GM12878 (cell line): ENCODE measurements at regions not wholly inside any gene's neighbourhood (a gene's known extent, or its start where the extent isn't known, plus 50 kb on each side); places are given as distances from the start of the nearest gene placed in this dataset.

Source experiments
- ATAC-seq: fragments of 200-7000 bp; cut with Tn5 transposase; 3 replicates; pipeline ENCODE4 v1.9.1; 2020; ENCODE audit warnings: mild to moderate bottlenecking, moderate library complexity
- BruUV-seq: library from RNA; stranded (reverse); fragments of 400-500 nt; replicated peaks from 2 replicates; lab custom pipeline; 2021; lab: Mats Ljungman, UMichigan
- CTCF ChIA-PET: fragments of 300-600 bp; sonication (Branson Sonifier 250); formaldehyde crosslinking; extraction: SDS; loops from one replicate; lab custom pipeline; 2021; ENCODE audit warnings: inconsistent platforms; lab: Yijun Ruan, JAX
- POLR2A ChIA-PET: fragments of 350-600 bp; formaldehyde crosslinking; extraction: SDS; loops from one replicate; lab custom pipeline; 2021; ENCODE audit warnings: inconsistent platforms; lab: Charles Lee
- RAD21 ChIA-PET: fragments of 300-600 bp; sonication (Branson Sonifier 250); formaldehyde crosslinking; loops from one replicate; lab custom pipeline; 2023; ENCODE audit warnings: antibody characterized with exemption; ENCODE audit not compliant: unreplicated experiment; lab: Charles Lee
- SMC1A ChIA-PET: fragments of 300-600 bp; sonication (Branson Sonifier 250); formaldehyde crosslinking; loops from one replicate; lab custom pipeline; 2023; ENCODE audit not compliant: unreplicated experiment, uncharacterized antibody; lab: Charles Lee
- DNase-seq: peaks from one replicate; pipeline ENCODE4 v3.0.0-alpha.2; 2011; ENCODE audit warnings: low read depth, low spot score
- FAIRE-seq: peaks from 3 replicates; lab custom pipeline; 2011; peaks lifted over from hg19 to GRCh38; lab: Jason Lieb, UNC
- H2AFZ ChIP-seq: 2 replicates; pipeline ENCODE4 v1.6.0; 2011; ENCODE audit warnings: low read depth, low read length, control low read depth; ENCODE audit not compliant: control insufficient read depth
- H3K27ac ChIP-seq: 2 replicates; pipeline ENCODE4 v1.5.1; 2011; ENCODE audit warnings: control low read depth; ENCODE audit not compliant: control insufficient read depth, insufficient read depth
- H3K27me3 ChIP-seq, 2 experiments: replicated peaks in 1 of 2; 2 replicates each; pipeline versions ENCODE4 v1.6.0 to v1.6.1; 2011; ENCODE audit warnings: low read length in 1 of 2; ENCODE audit not compliant: control insufficient read depth in 2 of 2, insufficient read depth in 2 of 2
- H3K36me3 ChIP-seq, 2 experiments: 2 replicates each; pipeline ENCODE4 v1.5.1; 2011; ENCODE audit warnings: low read length in 1 of 2; ENCODE audit not compliant: control insufficient read depth in 2 of 2, insufficient read depth in 2 of 2
- H3K4me1 ChIP-seq: 2 replicates; pipeline ENCODE4 v1.6.1; 2011; ENCODE audit warnings: mild to moderate bottlenecking, low read length, moderate library complexity, mixed read lengths; ENCODE audit not compliant: control insufficient read depth, insufficient read depth
- H3K4me2 ChIP-seq: 2 replicates; pipeline ENCODE4 v1.6.0; 2011; ENCODE audit warnings: control low read depth; ENCODE audit not compliant: control insufficient read depth, insufficient read depth
- H3K4me3 ChIP-seq: fragments of 200-600 bp; sonication (generic); 2 replicates; pipeline ENCODE4 v1.5.1; 2016
- H3K79me2 ChIP-seq: 2 replicates; pipeline ENCODE4 v1.6.0; 2011; ENCODE audit warnings: low read length; ENCODE audit not compliant: control insufficient read depth, insufficient read depth
- H3K9ac ChIP-seq: 2 replicates; pipeline ENCODE4 v1.8.0; 2011; ENCODE audit warnings: low read length, control low read depth, mixed read lengths; ENCODE audit not compliant: control insufficient read depth, insufficient read depth
- H3K9me3 ChIP-seq: replicated peaks from 3 replicates; pipeline ENCODE4 v1.5.1; 2011; ENCODE audit warnings: mild to moderate bottlenecking, low read length; ENCODE audit not compliant: control insufficient read depth, insufficient read depth
- H4K20me1 ChIP-seq: 2 replicates; pipeline ENCODE4 v1.6.0; 2011; ENCODE audit not compliant: control insufficient read depth, insufficient read depth
- BCL11A ChIP-seq: IDR thresholded peaks from 2 replicates; pipeline ENCODE4 v1.6.1; 2011; ENCODE audit warnings: low read depth, low read length
- BRCA1 ChIP-seq: IDR thresholded peaks from 2 replicates; pipeline ENCODE4 v1.6.1; 2011; ENCODE audit warnings: low read depth, low read length, improper control_type of control experiment
- EP300 ChIP-seq, 2 experiments: fragments of 150-350 bp in 1 of 2; IDR thresholded peaks; 2 replicates each; pipeline ENCODE4 v1.6.1; 2011 to 2012; ENCODE audit warnings: low read depth in 2 of 2, low read length in 2 of 2, borderline replicate concordance in 1 of 2, improper control_type of control experiment in 1 of 2, inconsistent platforms in 1 of 2; ENCODE audit not compliant: control insufficient read depth in 1 of 2
- JUND ChIP-seq: IDR thresholded peaks from 2 replicates; pipeline ENCODE4 v1.6.1; 2012; ENCODE audit warnings: low read depth, mild to moderate bottlenecking, low read length, improper control_type of control experiment, moderate library complexity
- NFIC ChIP-seq: IDR thresholded peaks from 2 replicates; pipeline ENCODE4 v1.6.1; 2012; ENCODE audit warnings: low read depth, mild to moderate bottlenecking, inconsistent platforms, low read length, moderate library complexity
- NR2C1 ChIP-seq: fragments of 450-650 bp; IDR thresholded peaks from 2 replicates; pipeline ENCODE4 v1.6.1; 2017; ENCODE audit warnings: antibody characterized with exemption, mild to moderate bottlenecking, moderate library complexity
- PAX5 ChIP-seq: IDR thresholded peaks from 2 replicates; pipeline ENCODE4 v1.6.1; 2011; ENCODE audit warnings: low read depth, low read length, borderline replicate concordance
- POLR2A ChIP-seq: IDR thresholded peaks from 2 replicates; pipeline ENCODE4 v1.6.1; 2011; ENCODE audit warnings: low read depth, mild to moderate bottlenecking, low read length
- POLR2AphosphoS2 ChIP-seq: IDR thresholded peaks from 2 replicates; pipeline ENCODE4 v1.6.1; 2011; ENCODE audit warnings: low read depth, mild to moderate bottlenecking, low read length, improper control_type of control experiment, moderate library complexity
- RELB ChIP-seq: fragments of 450-650 bp; IDR thresholded peaks from 2 replicates; pipeline ENCODE4 v1.6.1; 2017; ENCODE audit warnings: low read depth, mild to moderate bottlenecking, moderate library complexity
- SRF ChIP-seq, 2 experiments: IDR thresholded peaks; 2 replicates each; pipeline ENCODE4 v1.6.1; 2011; ENCODE audit warnings: low read depth in 2 of 2, low read length in 2 of 2, mild to moderate bottlenecking in 1 of 2, moderate library complexity in 1 of 2
- TAF1 ChIP-seq: IDR thresholded peaks from 2 replicates; pipeline ENCODE4 v1.6.1; 2011; ENCODE audit warnings: mild to moderate bottlenecking, low read depth, low read length, borderline replicate concordance
- ZNF207 ChIP-seq: fragments of 450-650 bp; IDR thresholded peaks from 2 replicates; pipeline ENCODE4 v1.6.1; 2014; ENCODE audit warnings: antibody characterized with exemption, mild to moderate bottlenecking, borderline replicate concordance
- ZZZ3 ChIP-seq: IDR thresholded peaks from 2 replicates; pipeline ENCODE4 v1.6.1; 2011; ENCODE audit warnings: low read depth; ENCODE audit not compliant: control insufficient read depth, insufficient read length
- WGBS: methylation state at CpG from one replicate; pipeline ENCODE4 v1.1.6; 2016; ENCODE audit warnings: low lambda C conversion rate; ENCODE audit not compliant: insufficient replicate concordance, insufficient coverage; ENCODE audit errors: missing lambda C conversion rate; 5-methylcytosine and 5-hydroxymethylcytosine counted together
- in situ Hi-C: fragments of 300-500 bp; cut with MboI; formaldehyde crosslinking; loops from 9 replicates; pipeline ENCODE4 v1.14.3; 2018; ENCODE audit warnings: mixed read lengths
- intact Hi-C: fragments of 100-400 bp; cut with micrococcal nuclease; formaldehyde crosslinking; loops from one replicate; pipeline ENCODE4 v1.14.2; 2022; ENCODE audit not compliant: unreplicated experiment
- TF ChIP-seq, protein P1 (sequence below): IDR thresholded peaks from 2 replicates; pipeline ENCODE4 v1.6.1; 2011; ENCODE audit warnings: low read depth, mild to moderate bottlenecking, low read length, moderate library complexity, borderline replicate concordance; ENCODE audit errors: extremely low read depth

DNA sequence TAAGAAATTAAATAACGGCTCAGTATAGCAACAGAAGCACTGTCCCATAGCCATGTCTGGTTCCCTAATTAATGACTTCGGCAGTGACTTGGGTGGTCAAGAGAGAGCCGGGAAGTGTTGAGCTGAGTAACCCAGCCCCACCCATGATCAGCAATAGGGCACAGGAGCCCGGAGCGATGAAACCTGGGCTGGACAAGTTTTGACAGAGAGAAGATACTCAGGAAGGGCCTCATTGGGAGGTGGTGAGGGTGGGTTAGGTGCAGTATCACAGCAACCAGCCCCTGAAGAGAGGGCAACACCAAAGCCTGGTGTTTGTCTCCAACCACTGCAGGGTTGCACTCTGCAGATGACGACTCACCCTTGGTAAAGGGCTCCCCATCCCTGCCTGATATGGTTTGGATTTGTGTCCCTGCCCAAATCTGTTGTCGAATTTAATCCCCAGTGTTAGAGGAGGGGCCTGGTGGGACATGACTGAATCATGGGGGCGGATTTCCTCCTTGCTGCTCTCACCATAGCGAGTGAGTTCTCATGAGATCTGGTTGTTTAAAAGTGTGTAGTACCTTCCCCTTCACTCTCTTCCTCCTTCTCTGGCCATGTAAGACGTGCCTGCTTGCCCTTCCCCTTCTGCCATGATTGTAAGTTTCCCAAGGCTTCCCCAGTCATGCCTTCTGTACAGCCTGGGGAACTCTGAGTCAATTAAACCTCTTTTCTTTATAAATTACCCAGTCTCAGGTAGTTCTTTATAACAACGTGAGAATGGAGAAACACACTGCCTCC lies 124.9 kb upstream of the MED13L start (continued):
- no peak for TF ChIP-seq SRF (IDR thresholded peaks at IDR 0.05; ENCODE audit: low read depth in 2 of 2, low read length in 2 of 2)
- TF ChIP-seq ZNF207 = no peak
- no peak for TF ChIP-seq NFIC
- TF ChIP-seq, protein P1, sequence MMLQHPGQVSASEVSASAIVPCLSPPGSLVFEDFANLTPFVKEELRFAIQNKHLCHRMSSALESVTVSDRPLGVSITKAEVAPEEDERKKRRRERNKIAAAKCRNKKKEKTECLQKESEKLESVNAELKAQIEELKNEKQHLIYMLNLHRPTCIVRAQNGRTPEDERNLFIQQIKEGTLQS = no peak
- TF ChIP-seq EP300 (IDR thresholded peaks at IDR 0.05; ENCODE audit: borderline replicate concordance in 1 of 2, control insufficient read depth in 1 of 2, low read depth in 2 of 2, low read length in 2 of 2) = no peak
- TF ChIP-seq BRCA1 = no peak
- TF ChIP-seq POLR2A = no peak
- TF ChIP-seq PAX5 = no peak
- no peak for TF ChIP-seq ZZZ3
- no peak for TF ChIP-seq POLR2AphosphoS2
- no peak for TF ChIP-seq NR2C1

DNA sequence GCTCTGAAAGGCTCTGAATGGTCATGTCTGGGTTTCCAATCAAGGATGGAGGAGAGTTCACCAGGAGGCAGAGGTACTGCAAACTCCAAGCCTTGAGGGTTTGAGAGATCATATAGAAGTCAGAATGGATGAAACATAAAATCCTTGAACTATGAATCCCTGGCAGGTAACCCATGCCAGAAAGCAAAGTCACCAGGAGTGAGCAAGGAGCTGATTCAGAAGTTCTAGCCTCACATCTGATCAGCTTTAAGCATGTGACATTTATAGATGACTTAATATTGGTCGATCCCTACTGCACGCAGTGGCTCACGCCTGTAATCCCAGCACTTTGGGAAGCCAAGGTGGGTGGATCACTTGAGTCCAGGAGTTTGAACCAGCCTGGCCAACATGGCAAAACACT lies 126.1 kb upstream of the MED13L start:
- no peaks in the 10 kb centered on the region for H3K79me2 ChIP-seq
- H2AFZ ChIP-seq = no peak overlapping the region
- WGBS = 89% methylated on average over 3 of the region's 3 CpGs
- H3K36me3 ChIP-seq = no peaks in the 10 kb centered on the region
- POLR2A ChIA-PET = no interaction called here
- no peak overlapping the region for H3K4me3 ChIP-seq
- BruUV-seq = no TSS peak
- no peak overlapping the region for H3K4me2 ChIP-seq
- ATAC-seq = no peak
- no peak for TF ChIP-seq JUND
- no peak for TF ChIP-seq TAF1
- TF ChIP-seq BCL11A = no peak
- no peak for TF ChIP-seq RELB
- intact Hi-C loops = no loop called here
- no peak for FAIRE-seq
- no peak for DNase-seq
- CTCF ChIA-PET = no interaction called here
- no peaks in the 10 kb centered on the region for H3K27me3 ChIP-seq
- in situ Hi-C loops = no loop called here
- no peaks in the 10 kb centered on the region for H3K4me1 ChIP-seq
- no peak overlapping the region for H3K9ac ChIP-seq
- SMC1A ChIA-PET = no interaction called here
- H3K9me3 ChIP-seq = peaks cover 18% of the 10 kb centered on the region
- no peak overlapping the region for H3K27ac ChIP-seq
- RAD21 ChIA-PET = no interaction called here
- no peaks in the 10 kb centered on the region for H4K20me1 ChIP-seq
